C4-2B (cell line): ENCODE measurements at regions not wholly inside any gene's neighbourhood (a gene's known extent, or its start where the extent isn't known, plus 50 kb on each side); places are given as distances from the start of the nearest gene placed in this dataset.

Experiments
- H3K27ac ChIP-seq: fragments of 450-650 bp; 2 replicates; pipeline ENCODE4 v1.5.1; 2017
- ZFX ChIP-seq: fragments of 450-650 bp; IDR thresholded peaks from 2 replicates; pipeline ENCODE4 v1.6.1; 2017
- TF ChIP-seq, protein P1 (sequence below): fragments of 450-650 bp; conservative IDR thresholded peaks from 2 replicates; pipeline ENCODE4 v1.5.1; 2017; ENCODE audit warnings: mild to moderate bottlenecking

DNA sequence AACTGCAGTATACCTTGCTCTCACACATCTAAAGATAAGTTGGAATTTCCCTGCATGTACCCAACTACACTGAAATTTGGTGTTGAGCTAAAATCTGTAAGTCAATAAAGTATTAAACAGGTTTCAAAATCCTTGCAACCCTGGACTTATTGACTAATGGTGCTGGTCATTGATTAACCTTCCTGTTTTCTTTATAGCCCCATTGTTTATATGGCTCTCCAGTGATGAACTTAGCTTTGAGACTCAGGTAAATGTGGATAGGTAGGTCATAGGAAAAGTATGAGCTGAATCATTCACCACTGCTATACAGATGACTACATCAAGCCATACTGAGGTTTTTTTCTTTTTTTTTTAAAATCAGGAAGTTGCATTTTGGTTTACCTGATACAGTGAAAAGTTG, 132.7 kb downstream of the FAT3 start:
- H3K27ac ChIP-seq, result no peak overlapping the region
- TF ChIP-seq, protein P1, sequence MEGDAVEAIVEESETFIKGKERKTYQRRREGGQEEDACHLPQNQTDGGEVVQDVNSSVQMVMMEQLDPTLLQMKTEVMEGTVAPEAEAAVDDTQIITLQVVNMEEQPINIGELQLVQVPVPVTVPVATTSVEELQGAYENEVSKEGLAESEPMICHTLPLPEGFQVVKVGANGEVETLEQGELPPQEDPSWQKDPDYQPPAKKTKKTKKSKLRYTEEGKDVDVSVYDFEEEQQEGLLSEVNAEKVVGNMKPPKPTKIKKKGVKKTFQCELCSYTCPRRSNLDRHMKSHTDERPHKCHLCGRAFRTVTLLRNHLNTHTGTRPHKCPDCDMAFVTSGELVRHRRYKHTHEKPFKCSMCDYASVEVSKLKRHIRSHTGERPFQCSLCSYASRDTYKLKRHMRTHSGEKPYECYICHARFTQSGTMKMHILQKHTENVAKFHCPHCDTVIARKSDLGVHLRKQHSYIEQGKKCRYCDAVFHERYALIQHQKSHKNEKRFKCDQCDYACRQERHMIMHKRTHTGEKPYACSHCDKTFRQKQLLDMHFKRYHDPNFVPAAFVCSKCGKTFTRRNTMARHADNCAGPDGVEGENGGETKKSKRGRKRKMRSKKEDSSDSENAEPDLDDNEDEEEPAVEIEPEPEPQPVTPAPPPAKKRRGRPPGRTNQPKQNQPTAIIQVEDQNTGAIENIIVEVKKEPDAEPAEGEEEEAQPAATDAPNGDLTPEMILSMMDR, result no peak
- TF ChIP-seq ZFX, result no peak

DNA sequence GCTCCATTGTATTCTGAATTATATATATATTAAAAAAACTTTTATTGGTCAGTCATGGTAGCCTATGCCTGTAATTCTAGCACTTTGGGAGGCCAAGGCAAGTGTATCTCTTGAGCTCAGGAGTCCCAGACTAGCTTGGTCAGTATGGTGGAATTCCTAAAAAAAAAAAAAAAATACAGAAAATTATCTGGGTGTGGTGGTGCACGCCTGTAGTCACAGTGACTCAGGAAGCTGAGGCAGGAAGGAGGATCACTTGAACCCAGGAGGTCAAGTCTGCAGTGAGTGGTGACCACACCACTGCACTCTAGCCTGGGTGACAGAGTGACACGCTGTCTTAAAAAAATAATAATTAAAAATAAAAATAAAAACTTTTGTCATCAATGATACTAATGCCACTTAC, 133.2 kb downstream of the FAT3 start:
- no peak overlapping the region for H3K27ac ChIP-seq
- TF ChIP-seq ZFX, result no peak
- TF ChIP-seq, protein P1, result no peak

DNA sequence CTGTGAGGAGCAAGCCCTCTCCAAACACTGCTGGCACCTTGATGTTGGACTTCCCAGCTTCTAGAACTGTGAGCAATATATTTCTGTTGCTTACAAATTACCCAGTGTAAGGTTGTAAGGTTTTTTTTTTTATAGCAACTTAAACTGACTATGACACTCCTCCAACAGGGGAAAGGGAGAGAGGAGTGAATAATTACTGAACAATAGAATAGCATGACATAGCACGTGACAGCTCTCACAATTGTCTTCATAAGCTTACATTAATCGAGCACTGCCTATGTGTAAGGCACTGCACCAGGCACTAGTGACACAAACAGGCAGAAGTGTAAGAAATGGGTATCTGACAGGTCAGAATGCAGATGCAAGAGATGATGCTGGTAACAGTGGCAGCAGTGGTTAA, 136.9 kb downstream of the FAT3 start:
- H3K27ac ChIP-seq, result no peak overlapping the region
- TF ChIP-seq, protein P1, result no peak
- TF ChIP-seq ZFX, result no peak

DNA sequence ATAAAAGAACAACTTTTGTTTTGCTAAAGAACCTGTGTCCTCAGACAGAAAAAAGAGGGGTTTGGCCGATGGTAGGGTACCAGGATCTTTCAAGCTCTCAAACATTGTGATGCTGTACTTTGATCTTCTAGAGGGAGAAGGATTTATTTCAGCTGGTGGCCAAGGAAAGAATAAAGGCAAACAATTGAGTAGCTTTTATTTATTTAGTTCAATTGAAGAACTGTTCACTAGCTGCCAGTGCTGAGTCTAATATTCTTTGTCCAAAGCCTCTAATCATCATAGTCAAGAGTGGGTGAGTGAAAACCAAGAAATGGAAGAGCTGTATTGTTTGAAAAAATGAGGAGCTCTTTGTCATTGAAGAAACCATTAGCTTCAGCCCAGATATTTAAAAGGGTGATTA, 138.4 kb downstream of the FAT3 start:
- TF ChIP-seq ZFX, result no peak
- TF ChIP-seq, protein P1, result no peak
- H3K27ac ChIP-seq, result no peak overlapping the region

DNA sequence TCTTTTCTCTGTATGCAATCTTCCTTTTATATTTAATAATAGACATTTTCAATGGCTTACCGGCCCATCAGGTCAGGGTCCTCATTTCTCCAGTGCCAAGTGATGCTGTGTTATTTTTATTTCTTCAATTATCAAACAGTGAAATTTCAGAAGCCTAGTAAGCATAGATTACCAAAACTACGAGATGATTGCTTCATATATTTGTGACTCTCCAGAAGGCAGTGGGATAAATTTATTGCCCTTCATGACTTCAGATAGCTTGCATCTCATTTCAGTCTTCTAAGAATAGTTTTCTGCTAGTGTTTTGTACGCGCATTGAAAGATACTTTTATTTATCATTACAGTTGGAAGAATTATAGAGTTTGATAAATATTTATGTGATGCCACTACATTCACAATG, 139.6 kb downstream of the FAT3 start:
- no peak overlapping the region for H3K27ac ChIP-seq
- no peak for TF ChIP-seq ZFX
- TF ChIP-seq, protein P1, result no peak

DNA sequence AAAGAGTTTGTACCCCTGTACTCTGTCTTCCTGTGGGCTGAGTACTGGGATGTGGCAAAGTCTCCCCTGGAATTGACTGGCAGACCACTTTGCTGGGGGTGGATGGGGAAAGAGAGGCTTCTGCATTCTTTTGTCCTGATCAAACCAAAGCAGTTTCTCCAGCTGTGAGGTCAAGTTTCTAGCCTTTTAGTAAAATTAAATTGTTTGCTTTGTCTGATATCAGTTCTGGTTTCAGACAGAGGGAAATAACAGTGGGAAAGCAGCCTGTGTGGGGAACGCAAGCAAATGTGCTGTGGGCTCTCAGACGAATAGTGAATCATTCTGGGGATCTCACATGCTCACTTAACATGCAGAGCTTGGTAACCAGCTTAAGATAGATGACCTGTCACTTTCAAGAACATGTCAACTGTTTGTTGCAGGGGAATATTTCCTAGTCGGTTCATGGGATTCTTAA, 151.6 kb downstream of the FAT3 start:
- TF ChIP-seq, protein P1, result no peak
- no peak for TF ChIP-seq ZFX
- H3K27ac ChIP-seq, result no peak overlapping the region

DNA sequence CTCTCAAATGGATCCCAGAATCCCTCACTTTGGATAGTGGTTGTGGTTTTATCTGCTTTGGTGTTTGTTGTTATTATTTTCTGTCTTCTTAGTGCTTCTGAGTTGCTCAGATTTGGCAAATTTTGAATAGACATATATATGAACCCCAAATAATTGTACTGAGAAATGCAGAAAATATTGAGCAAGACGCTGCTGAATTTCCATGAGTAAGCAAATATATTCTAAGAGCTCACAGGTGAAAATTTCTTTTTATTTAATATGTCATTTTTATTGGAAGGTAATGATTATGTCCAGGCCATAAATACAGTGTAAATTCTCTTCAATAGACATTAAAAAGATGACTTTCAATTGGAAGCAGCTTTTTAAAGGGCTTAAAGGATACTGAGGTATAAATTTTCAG, 152.1 kb downstream of the FAT3 start:
- TF ChIP-seq ZFX, result no peak
- TF ChIP-seq, protein P1, result no peak
- no peak overlapping the region for H3K27ac ChIP-seq
